Activated naive CD4-positive, alpha-beta T cell treated with anti-CD3 and anti-CD28 coated beads, Interleukin-2, amount 10 ng/mL, durations not matched to agents 7 days and 5 days (primary cell): ENCODE measurements at regions not wholly inside any gene's neighbourhood (a gene's known extent, or its start where the extent isn't known, plus 50 kb on each side); places are given as distances from the start of the nearest gene placed in this dataset.

Source experiments
- CTCF ChIA-PET: fragments of 350-600 bp; sonication (Branson Sonifier 250); formaldehyde crosslinking; loops from one replicate; lab custom pipeline; 2021; ENCODE audit warnings: antibody characterized with exemption; lab: Charles Lee
- DNase-seq: peaks from one replicate; pipeline ENCODE4 v3.0.0-alpha.2; 2020
- H3K27ac Mint-ChIP-seq: one replicate; pipeline ENCODE4 v1.8.0; 2021; ENCODE audit warnings: mild to moderate bottlenecking, moderate library complexity, mixed read lengths
- H3K27me3 Mint-ChIP-seq: one replicate; pipeline ENCODE4 v1.8.0; 2021; ENCODE audit warnings: mild to moderate bottlenecking, mixed read lengths
- H3K36me3 Mint-ChIP-seq: one replicate; pipeline ENCODE4 v1.8.0; 2021; ENCODE audit warnings: mixed read lengths
- H3K4me1 Mint-ChIP-seq: one replicate; pipeline ENCODE4 v1.8.0; 2021; ENCODE audit warnings: mixed read lengths
- H3K4me3 Mint-ChIP-seq: one replicate; pipeline ENCODE4 v1.8.0; 2021; ENCODE audit warnings: mild to moderate bottlenecking, moderate library complexity, mixed read lengths
- H3K9me3 Mint-ChIP-seq: one replicate; pipeline ENCODE4 v1.8.0; 2021; ENCODE audit warnings: mixed read lengths

DNA sequence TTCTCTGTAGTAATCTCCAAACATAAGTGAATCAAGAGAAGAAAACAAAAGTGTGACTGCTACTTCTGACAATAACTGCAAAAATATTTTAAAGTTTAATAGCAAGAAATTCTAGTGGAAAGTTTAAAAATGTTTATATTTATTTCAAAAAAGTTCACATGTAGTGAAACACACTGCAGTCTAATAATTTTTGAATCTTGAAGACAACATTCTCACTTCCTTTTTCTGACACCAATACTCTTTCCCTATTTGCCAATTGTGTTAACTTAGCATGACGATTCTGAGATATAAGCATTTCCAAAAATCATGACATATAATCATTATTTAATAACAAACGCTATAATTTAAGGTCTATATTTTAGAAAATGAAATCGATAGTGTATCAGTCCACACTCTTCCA, 429.1 kb upstream of the PKDCC start:
- no peak for DNase-seq
- no peaks in the 10 kb centered on the region for H3K4me1 Mint-ChIP-seq
- H3K27ac Mint-ChIP-seq: no peak overlapping the region
- H3K27me3 Mint-ChIP-seq: no peaks in the 10 kb centered on the region
- no peaks in the 10 kb centered on the region for H3K9me3 Mint-ChIP-seq
- CTCF ChIA-PET: no interaction called here
- H3K36me3 Mint-ChIP-seq: no peaks in the 10 kb centered on the region
- no peak overlapping the region for H3K4me3 Mint-ChIP-seq

DNA sequence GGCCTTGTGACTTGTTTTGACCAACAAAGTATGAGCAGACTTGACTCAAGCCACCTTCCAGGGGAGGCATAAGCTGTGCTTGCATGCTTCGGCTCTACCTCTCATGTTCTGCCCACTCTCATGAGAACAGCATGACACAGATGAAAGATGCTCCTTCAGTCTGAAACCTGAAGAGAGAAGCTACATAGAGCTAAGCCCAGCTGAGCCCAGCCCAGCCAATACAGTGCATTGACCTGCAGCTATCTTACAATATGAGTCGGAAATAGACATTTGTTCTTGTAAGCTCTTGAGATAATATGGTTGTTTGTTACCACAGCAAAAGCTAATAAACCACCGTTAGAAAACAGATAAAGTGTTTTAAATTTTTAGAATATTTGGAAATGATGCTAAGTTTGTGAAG, 426.7 kb upstream of the PKDCC start:
- no peaks in the 10 kb centered on the region for H3K27me3 Mint-ChIP-seq
- CTCF ChIA-PET: no interaction called here
- no peak for DNase-seq
- no peak overlapping the region for H3K27ac Mint-ChIP-seq
- H3K4me3 Mint-ChIP-seq: no peak overlapping the region
- H3K9me3 Mint-ChIP-seq: no peaks in the 10 kb centered on the region
- H3K36me3 Mint-ChIP-seq: no peaks in the 10 kb centered on the region
- no peaks in the 10 kb centered on the region for H3K4me1 Mint-ChIP-seq

DNA sequence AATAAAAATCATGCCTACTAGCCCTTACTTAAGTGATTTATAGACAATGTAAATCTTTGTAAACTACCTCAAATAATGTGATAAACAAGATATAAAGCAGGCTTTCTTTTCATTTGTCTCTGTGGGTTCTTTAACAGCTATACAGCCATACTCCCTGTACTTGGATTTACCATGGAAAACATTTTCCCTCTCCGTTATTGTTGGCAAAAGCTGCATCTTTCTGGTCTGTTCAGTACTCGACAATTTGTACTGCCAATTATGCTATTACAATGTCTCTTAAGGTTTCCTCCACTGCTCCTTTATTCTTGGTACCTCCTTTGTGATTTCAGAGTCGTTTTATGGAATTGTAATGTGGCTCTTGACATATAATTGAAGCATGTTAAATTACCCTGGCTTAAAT, 426.3 kb upstream of the PKDCC start:
- Mint-ChIP-seq H3K9me3 (no peaks in the 10 kb centered on the region), H3K27ac (no peak overlapping the region), H3K36me3 (no peaks in the 10 kb centered on the region), H3K27me3 (no peaks in the 10 kb centered on the region), H3K4me1 (no peaks in the 10 kb centered on the region), H3K4me3 (no peak overlapping the region)
- CTCF ChIA-PET: no interaction called here
- no peak for DNase-seq

DNA sequence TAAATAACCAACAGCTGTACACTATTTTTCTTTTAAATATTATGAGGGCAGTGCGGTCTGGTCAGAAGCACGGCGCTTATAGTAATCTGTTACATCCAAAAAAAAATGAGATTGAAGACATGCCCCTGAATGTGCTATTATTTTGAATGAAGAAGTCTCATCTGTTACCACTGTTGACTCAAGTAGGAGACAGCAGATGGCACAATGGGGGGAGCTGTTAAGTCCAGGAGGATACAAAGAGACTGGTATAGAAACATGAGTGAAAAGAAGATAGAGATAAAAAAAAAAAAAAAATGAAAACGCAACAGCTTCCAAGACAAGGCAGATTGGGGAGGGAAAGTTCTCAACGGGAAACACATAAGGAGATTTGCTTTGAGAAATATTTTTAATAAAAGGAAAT, 425.5 kb upstream of the PKDCC start:
- no peaks in the 10 kb centered on the region for H3K4me1 Mint-ChIP-seq
- H3K36me3 Mint-ChIP-seq: no peaks in the 10 kb centered on the region
- no peaks in the 10 kb centered on the region for H3K27me3 Mint-ChIP-seq
- no peak overlapping the region for H3K27ac Mint-ChIP-seq
- no peaks in the 10 kb centered on the region for H3K9me3 Mint-ChIP-seq
- DNase-seq: no peak
- H3K4me3 Mint-ChIP-seq: no peak overlapping the region
- CTCF ChIA-PET: no interaction called here

DNA sequence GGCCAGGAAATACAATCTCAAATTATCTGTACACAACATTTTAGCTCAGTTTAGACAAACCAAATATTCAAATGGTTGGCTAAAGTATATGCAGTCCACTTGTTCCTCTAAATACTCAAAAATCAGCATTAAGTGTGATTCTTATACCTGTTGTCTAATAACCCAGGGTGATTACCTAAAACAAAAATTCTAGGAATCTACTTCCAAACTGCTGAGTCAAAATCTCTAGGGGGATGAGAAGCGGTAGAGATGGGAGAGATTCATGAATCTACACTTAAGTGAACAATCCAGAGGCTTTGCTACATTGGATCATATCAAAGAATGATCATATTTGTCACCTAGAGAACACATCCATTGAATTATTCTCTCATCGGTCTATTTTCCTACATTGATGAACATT, 420.9 kb upstream of the PKDCC start:
- H3K36me3 Mint-ChIP-seq: no peaks in the 10 kb centered on the region
- H3K27ac Mint-ChIP-seq: no peak overlapping the region
- H3K27me3 Mint-ChIP-seq: no peaks in the 10 kb centered on the region
- no peaks in the 10 kb centered on the region for H3K4me1 Mint-ChIP-seq
- no peak overlapping the region for H3K4me3 Mint-ChIP-seq
- CTCF ChIA-PET: no interaction called here
- no peaks in the 10 kb centered on the region for H3K9me3 Mint-ChIP-seq
- DNase-seq: no peak

DNA sequence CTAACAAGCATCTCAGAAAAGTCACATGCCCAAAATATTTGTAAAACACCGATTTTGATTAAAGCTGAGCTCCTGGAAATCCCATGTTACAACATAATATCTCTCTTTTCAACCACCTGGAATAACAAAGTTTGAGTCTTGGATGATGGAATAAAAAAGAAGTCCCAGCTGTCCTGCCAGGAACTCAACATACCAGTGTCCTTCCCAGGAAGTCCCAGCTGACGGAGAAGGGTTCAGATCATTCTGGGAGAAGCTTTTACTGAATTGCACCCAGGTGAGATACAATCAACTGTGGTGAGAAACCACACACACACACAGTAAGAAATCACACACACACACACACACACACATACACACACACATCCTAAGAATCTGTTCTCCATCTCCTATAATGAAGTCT, 413.1 kb upstream of the PKDCC start:
- Mint-ChIP-seq H3K27ac (no peak overlapping the region), H3K36me3 (no peaks in the 10 kb centered on the region), H3K27me3 (no peaks in the 10 kb centered on the region), H3K9me3 (no peaks in the 10 kb centered on the region), H3K4me1 (no peaks in the 10 kb centered on the region), H3K4me3 (no peak overlapping the region)
- DNase-seq: no peak
- CTCF ChIA-PET: no interaction called here

DNA sequence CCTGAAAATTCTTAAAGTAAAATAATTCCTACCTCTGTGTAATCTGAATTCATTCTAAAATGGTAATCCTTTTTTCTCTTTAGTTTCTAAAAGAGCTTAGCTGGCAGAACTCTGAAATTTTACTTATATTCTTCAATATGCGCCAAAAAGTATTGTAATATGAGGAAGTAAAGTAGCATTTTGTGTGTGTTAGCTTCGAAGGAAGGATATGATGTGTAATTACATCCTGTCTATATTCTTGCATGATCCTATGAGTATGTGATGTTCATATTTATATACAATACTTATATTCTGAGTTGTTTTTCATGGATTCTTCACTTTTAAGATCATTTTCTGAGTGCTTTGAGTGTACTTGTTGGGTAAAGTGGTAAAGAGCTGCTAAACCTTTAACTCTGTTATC, 402.9 kb upstream of the PKDCC start:
- Mint-ChIP-seq H3K9me3 (no peaks in the 10 kb centered on the region), H3K27me3 (no peaks in the 10 kb centered on the region), H3K4me3 (no peak overlapping the region), H3K27ac (no peak overlapping the region), H3K36me3 (no peaks in the 10 kb centered on the region), H3K4me1 (no peaks in the 10 kb centered on the region)
- CTCF ChIA-PET: interaction anchor here (0.7 kb wide), 1 partner anchor 217 kb away, joined by 3 read pairs; no protein-coding TSS in a partner anchor
- no peak for DNase-seq

DNA sequence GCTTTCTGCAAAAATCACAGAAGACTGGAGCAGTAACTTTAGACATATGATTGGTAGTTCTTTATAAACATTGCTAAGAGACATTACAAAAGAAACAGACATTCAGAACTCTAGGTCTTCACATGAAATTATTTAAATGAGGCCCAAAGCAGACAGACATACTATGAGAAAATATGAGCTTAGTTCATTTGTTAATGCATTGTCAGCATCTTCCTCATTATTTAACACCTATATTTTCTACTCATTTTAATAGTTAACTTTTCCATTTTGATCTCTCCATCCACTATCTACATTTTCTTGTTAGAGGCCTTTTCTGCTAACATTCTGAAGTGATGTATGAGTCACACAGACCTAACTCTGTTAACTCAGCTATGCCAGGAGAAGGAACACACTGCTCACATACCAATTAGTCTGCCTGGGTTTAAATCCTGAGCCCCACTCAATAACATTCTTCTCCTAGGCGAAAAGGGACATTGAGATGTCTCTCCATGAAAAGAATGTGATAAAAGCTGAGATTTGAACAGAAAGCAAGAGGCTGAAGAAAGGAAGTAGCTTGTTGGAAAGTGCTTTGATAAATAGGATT, 400.3 kb upstream of the PKDCC start:
- DNase-seq: no peak
- Mint-ChIP-seq H3K9me3 (no peaks in the 10 kb centered on the region), H3K27me3 (no peaks in the 10 kb centered on the region), H3K36me3 (no peaks in the 10 kb centered on the region), H3K4me3 (no peak overlapping the region), H3K4me1 (no peaks in the 10 kb centered on the region), H3K27ac (no peak overlapping the region)
- CTCF ChIA-PET: no interaction called here

DNA sequence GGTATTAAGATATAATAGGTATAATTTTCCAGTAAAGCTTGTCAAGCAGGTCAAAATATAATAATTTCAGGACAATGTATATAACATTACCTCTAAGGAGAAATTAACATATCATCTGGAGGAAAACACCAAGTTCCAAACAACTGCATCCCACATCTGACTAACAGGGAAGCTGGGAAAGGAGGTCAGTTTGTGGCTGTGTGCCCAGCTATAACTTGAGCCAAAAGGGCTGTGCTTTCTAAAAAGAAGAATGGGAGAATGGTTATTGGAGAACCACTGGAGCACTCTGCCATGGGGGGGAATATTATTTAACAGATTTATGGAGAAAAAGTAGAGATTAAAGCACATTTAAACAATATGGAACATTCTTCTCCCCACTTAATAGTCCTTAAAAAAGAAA, 390.6 kb upstream of the PKDCC start:
- Mint-ChIP-seq H3K4me3 (no peak overlapping the region), H3K9me3 (no peaks in the 10 kb centered on the region), H3K36me3 (no peaks in the 10 kb centered on the region), H3K27me3 (no peaks in the 10 kb centered on the region), H3K4me1 (no peaks in the 10 kb centered on the region), H3K27ac (no peak overlapping the region)
- no peak for DNase-seq
- CTCF ChIA-PET: no interaction called here

DNA sequence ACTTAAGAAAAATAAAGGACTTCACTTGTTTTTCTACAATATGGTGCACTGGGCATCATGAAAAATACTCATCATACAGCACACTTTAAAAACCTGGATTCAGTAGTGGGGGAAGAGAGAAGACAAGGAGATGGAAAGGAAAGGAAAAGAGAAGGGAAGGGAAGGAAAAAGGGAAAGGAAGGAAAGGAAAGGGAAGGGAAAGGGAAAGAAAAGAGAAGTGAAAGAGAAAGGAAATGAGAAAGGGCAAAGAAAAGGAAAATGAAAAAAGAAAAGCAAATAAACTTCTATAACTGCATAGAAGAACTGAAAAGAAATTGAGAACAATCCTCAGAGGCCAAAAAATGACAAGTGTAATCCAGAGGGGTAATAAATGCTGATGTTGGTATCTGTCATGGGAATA, 388.1 kb upstream of the PKDCC start:
- no peak overlapping the region for H3K27ac Mint-ChIP-seq
- H3K27me3 Mint-ChIP-seq: no peaks in the 10 kb centered on the region
- no peak overlapping the region for H3K4me3 Mint-ChIP-seq
- no peaks in the 10 kb centered on the region for H3K36me3 Mint-ChIP-seq
- DNase-seq: no peak
- no peaks in the 10 kb centered on the region for H3K9me3 Mint-ChIP-seq
- H3K4me1 Mint-ChIP-seq: no peaks in the 10 kb centered on the region
- CTCF ChIA-PET: no interaction called here

DNA sequence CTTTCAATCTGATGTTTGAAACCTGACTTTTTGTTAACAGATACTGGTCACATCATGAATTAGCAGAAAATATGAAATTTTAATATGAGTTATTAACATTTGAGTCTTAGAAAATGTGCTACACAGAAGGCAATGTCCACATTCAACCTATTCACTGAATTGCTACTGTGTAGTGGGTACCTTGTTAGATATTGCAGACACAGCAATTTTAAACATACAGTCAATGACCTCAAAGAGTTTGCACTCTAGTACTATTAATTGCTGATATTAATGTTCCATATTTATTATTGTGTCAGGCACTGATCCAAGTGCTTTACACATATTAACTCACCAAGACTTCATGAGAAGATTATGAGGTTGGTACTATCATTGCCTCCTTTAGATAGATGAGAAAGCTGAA, 385.4 kb upstream of the PKDCC start:
- H3K4me1 Mint-ChIP-seq: no peaks in the 10 kb centered on the region
- no peak for DNase-seq
- H3K27ac Mint-ChIP-seq: no peak overlapping the region
- H3K36me3 Mint-ChIP-seq: no peaks in the 10 kb centered on the region
- CTCF ChIA-PET: no interaction called here
- no peaks in the 10 kb centered on the region for H3K9me3 Mint-ChIP-seq
- H3K4me3 Mint-ChIP-seq: no peak overlapping the region
- H3K27me3 Mint-ChIP-seq: no peaks in the 10 kb centered on the region

DNA sequence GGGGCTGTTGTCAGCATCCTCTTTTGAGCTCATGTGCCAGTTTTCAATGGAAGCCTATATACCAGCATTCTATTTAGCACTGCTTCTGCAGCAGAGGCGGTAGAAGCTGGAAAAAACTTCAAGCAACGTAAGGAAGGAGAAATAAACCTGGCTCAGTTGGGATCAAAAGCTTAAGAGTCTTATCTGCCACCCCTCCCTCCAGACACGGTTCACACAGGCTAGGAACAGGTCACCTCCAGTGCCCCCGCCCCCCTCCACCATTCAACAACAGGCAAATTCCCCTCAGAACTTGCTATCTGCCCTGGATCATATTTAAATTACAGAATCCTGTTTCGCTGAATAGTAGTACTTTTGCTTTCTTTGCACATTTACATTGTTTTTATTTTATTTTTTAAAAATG, 384.8 kb upstream of the PKDCC start:
- Mint-ChIP-seq H3K4me1 (no peaks in the 10 kb centered on the region), H3K9me3 (no peaks in the 10 kb centered on the region)

DNA sequence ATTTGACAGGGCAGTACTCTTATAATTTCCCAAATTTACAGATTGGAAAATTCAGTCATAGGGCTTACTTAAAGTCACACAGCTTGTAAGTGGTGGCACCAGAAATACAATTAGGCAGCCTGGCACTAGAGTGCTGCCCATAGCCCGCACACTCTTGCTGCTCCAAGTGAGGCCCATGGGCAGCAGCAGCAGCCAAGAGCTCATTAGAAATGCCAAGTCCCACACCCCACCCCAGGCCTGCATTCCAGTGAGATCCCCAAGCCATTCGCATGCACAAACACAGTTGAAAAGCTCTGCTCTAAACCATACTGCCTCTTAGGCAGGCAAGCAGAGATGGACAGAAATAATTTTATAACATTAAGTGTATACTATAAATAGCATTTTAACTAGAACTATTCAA, 379.3 kb upstream of the PKDCC start:
- DNase-seq: no peak
- CTCF ChIA-PET: no interaction called here
- H3K27ac Mint-ChIP-seq: no peak overlapping the region
- no peaks in the 10 kb centered on the region for H3K36me3 Mint-ChIP-seq
- no peaks in the 10 kb centered on the region for H3K9me3 Mint-ChIP-seq
- no peaks in the 10 kb centered on the region for H3K27me3 Mint-ChIP-seq
- H3K4me1 Mint-ChIP-seq: no peaks in the 10 kb centered on the region
- H3K4me3 Mint-ChIP-seq: no peak overlapping the region

More for the DNA sequence above, 384.8 kb upstream of the PKDCC start:
- no peak overlapping the region for H3K4me3 Mint-ChIP-seq
- H3K27me3 Mint-ChIP-seq: no peaks in the 10 kb centered on the region
- CTCF ChIA-PET: no interaction called here
- H3K27ac Mint-ChIP-seq: no peak overlapping the region
- no peaks in the 10 kb centered on the region for H3K36me3 Mint-ChIP-seq
- no peak for DNase-seq

DNA sequence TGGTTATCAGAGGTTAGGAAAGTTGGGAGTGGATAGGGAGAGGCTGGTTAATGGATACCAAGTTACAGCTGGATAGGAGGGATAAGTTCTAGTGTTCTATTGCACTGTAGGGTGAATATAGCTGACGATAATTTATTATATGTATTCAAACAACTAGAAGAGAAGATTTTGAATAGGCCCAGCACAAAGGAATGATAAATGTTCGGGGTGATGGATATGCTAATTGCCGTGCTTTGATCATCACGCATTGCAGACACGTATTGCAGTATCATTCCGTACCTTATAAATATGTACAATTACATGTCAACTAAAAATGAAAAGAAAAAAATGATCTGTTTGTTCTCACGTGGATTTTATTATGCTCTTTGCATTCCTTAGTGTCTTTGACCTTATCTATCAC, 369.2 kb upstream of the PKDCC start:
- Mint-ChIP-seq H3K27me3 (no peaks in the 10 kb centered on the region), H3K4me3 (no peak overlapping the region), H3K36me3 (no peaks in the 10 kb centered on the region), H3K4me1 (no peaks in the 10 kb centered on the region), H3K9me3 (no peaks in the 10 kb centered on the region), H3K27ac (no peak overlapping the region)
- DNase-seq: no peak
- CTCF ChIA-PET: no interaction called here

DNA sequence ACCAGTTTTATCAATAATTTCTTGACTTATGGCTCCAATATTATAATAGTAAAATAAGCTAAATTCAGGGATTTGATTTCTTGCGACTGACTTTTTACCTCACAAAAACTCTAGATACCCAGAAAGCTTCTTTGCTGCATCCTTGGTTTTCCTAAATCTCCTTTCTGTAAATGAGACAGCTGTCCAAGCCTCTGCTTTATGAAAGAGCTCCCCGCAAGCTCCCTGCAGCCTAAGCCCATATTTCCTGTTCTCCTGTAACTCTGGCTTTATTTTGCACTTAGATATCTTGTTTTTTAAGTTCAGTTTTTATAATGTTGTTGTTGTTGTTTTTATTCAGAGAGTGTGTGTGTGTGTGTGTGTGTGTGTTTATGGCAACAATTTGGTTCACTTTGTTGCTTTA, 361.7 kb upstream of the PKDCC start:
- H3K36me3 Mint-ChIP-seq: no peaks in the 10 kb centered on the region
- H3K4me1 Mint-ChIP-seq: no peaks in the 10 kb centered on the region
- no peak for DNase-seq
- H3K27me3 Mint-ChIP-seq: no peaks in the 10 kb centered on the region
- H3K9me3 Mint-ChIP-seq: no peaks in the 10 kb centered on the region
- no peak overlapping the region for H3K27ac Mint-ChIP-seq
- CTCF ChIA-PET: no interaction called here
- no peak overlapping the region for H3K4me3 Mint-ChIP-seq

DNA sequence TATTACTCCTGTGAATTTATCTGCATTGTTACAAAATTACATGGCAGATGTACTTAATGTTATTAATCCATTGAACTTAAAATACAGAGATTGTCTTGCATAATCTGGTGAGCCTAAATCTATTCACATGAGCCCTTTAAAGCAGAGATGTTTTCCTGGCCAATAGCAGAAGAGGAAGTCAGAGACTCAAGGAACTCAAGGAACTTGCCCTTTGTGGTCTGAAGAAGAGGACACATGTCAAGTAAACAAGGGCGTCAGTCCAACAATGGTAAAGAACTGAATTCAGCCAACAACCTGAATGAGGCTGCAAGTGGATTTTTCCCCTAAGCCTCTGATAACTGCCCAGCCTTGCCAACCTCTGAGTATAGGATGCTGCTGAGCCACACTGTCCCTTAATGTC, 356.3 kb upstream of the PKDCC start:
- no peak for DNase-seq
- H3K27me3 Mint-ChIP-seq: peaks cover 7% of the 10 kb centered on the region
- no peaks in the 10 kb centered on the region for H3K4me1 Mint-ChIP-seq
- H3K36me3 Mint-ChIP-seq: no peaks in the 10 kb centered on the region
- CTCF ChIA-PET: no interaction called here
- no peak overlapping the region for H3K27ac Mint-ChIP-seq
- H3K4me3 Mint-ChIP-seq: no peak overlapping the region
- no peaks in the 10 kb centered on the region for H3K9me3 Mint-ChIP-seq
